HepG2 (cell line): ENCODE measurements at regions not wholly inside any gene's neighbourhood (a gene's known extent, or its start where the extent isn't known, plus 50 kb on each side); places are given as distances from the start of the nearest gene placed in this dataset.

Experiments used
- ATAC-seq: fragments of 200-7000 bp; cut with Tn5 transposase; 3 replicates; pipeline ENCODE4 v1.9.1; 2020; ENCODE audit warnings: mild to moderate bottlenecking, moderate library complexity
- BruUV-seq: library from RNA; stranded (reverse); fragments of 400-500 nt; replicated peaks from 2 replicates; lab custom pipeline; 2021; lab: Mats Ljungman, UMichigan
- CTCF ChIA-PET: fragments of 300-600 bp; formaldehyde crosslinking; extraction: SDS; loops from one replicate; lab custom pipeline; 2021; ENCODE audit warnings: low total read pairs, inconsistent platforms, low intra/inter-chr PET ratio; lab: Yijun Ruan, JAX
- POLR2A ChIA-PET: fragments of 350-600 bp; sonication (Branson Sonifier 250); formaldehyde crosslinking; loops from one replicate; lab custom pipeline; 2020; ENCODE audit warnings: antibody characterized with exemption, inconsistent platforms; lab: Yijun Ruan, JAX
- DNase-seq: peaks from one replicate; pipeline ENCODE4 v3.0.0-alpha.2; 2015; ENCODE audit warnings: low spot score
- FAIRE-seq: peaks from 3 replicates; lab custom pipeline; 2011; peaks lifted over from hg19 to GRCh38; lab: Jason Lieb, UNC
- H2AFZ ChIP-seq: one replicate; pipeline ENCODE4 v1.6.1; 2011; ENCODE audit warnings: low read length, inconsistent platforms
- H3K27ac ChIP-seq: fragments of 300-600 bp; 3 replicates; pipeline ENCODE4 v1.8.0; 2011; ENCODE audit warnings: mixed run types, mild to moderate bottlenecking, mixed read lengths, low read length, inconsistent platforms; ENCODE audit not compliant: insufficient read depth; ENCODE audit errors: extremely low read length
- H3K27me3 ChIP-seq, 2 experiments: fragments of 200-600 bp in 1 of 2; 2 replicates in 1 of 2; 3 replicates in 1 of 2; pipeline versions ENCODE4 v1.6.0 to v1.8.0; 2011; ENCODE audit warnings: low read length in 2 of 2, mild to moderate bottlenecking in 2 of 2, moderate library complexity in 2 of 2, inconsistent platforms in 1 of 2; ENCODE audit not compliant: insufficient read depth in 2 of 2, control insufficient read depth in 1 of 2
- H3K36me3 ChIP-seq, 2 experiments: fragments of 200-600 bp in 1 of 2; replicated peaks in 1 of 2; 2 replicates in 1 of 2; 3 replicates in 1 of 2; pipeline versions ENCODE4 v1.5.1 to v1.8.0; 2011; ENCODE audit warnings: low read length in 2 of 2, inconsistent platforms in 1 of 2; ENCODE audit not compliant: insufficient read depth in 2 of 2, control insufficient read depth in 1 of 2
- H3K4me1 ChIP-seq: 2 replicates; pipeline ENCODE4 v1.5.1; 2012; ENCODE audit warnings: low read length, inconsistent platforms; ENCODE audit not compliant: insufficient read depth
- H3K4me2 ChIP-seq: 2 replicates; pipeline ENCODE4 v1.6.0; 2011; ENCODE audit warnings: low read depth, low read length, inconsistent platforms
- H3K4me3 ChIP-seq, 3 experiments: fragments of 200-600 bp in 1 of 3; sonication (generic), shearing (Covaris generic) in 1 of 3; replicated peaks in 1 of 3; 2 replicates each; pipeline ENCODE4 v1.5.1; 2011 to 2016; ENCODE audit warnings: low read length in 3 of 3, inconsistent platforms in 2 of 3, low read depth in 2 of 3, mild to moderate bottlenecking in 2 of 3, control low read depth in 1 of 3, mixed read lengths in 1 of 3; ENCODE audit not compliant: insufficient read depth in 1 of 3
- H3K79me2 ChIP-seq: one replicate; pipeline ENCODE4 v1.6.1; 2011; ENCODE audit warnings: low read length, inconsistent platforms; ENCODE audit not compliant: insufficient read depth
- H3K9ac ChIP-seq: 2 replicates; pipeline ENCODE4 v1.6.0; 2011; ENCODE audit warnings: mild to moderate bottlenecking, low read depth, low read length, inconsistent platforms; ENCODE audit not compliant: insufficient read depth
- H3K9me3 ChIP-seq: 2 replicates; pipeline ENCODE4 v1.5.1; 2012; ENCODE audit warnings: mild to moderate bottlenecking, low read length
- H4K20me1 ChIP-seq: 2 replicates; pipeline ENCODE4 v1.6.0; 2011; ENCODE audit warnings: inconsistent platforms, mild to moderate bottlenecking, low read length, moderate library complexity; ENCODE audit not compliant: insufficient read depth
- GLMP ChIP-seq: sonication (generic); formaldehyde crosslinking; IDR thresholded peaks from 2 replicates; pipeline ENCODE4 v1.9.0; 2021; ENCODE audit warnings: missing genetic modification reagents, mild to moderate bottlenecking, borderline replicate concordance
- HINFP ChIP-seq: sonication (generic); formaldehyde crosslinking; IDR thresholded peaks from 2 replicates; pipeline ENCODE4 v1.4.0; 2020; ENCODE audit warnings: low read depth, mild to moderate bottlenecking, missing genetic modification reagents
- HNF4A ChIP-seq: sonication (generic); formaldehyde crosslinking; IDR thresholded peaks from 2 replicates; pipeline ENCODE4 v1.4.0; 2020; ENCODE audit warnings: missing genetic modification reagents
- HOXA3 ChIP-seq: sonication (generic); formaldehyde crosslinking; IDR thresholded peaks from 2 replicates; pipeline ENCODE4 v1.5.0; 2020; ENCODE audit warnings: missing genetic modification reagents
- MLLT10 ChIP-seq: sonication (generic); formaldehyde crosslinking; IDR thresholded peaks from 2 replicates; pipeline ENCODE4 v1.4.0; 2020; ENCODE audit warnings: missing genetic modification reagents
- NFE2L2 ChIP-seq: fragments of 150-350 bp; IDR thresholded peaks from 2 replicates; pipeline ENCODE4 v1.6.1; 2014; ENCODE audit warnings: low read length
- PAXIP1 ChIP-seq: sonication (generic); formaldehyde crosslinking; conservative IDR thresholded peaks from 2 replicates; pipeline ENCODE4 v1.4.0; 2020; ENCODE audit warnings: mild to moderate bottlenecking, missing genetic modification reagents, moderate library complexity
- PHF5A ChIP-seq: IDR thresholded peaks from one replicate; pipeline ENCODE4 v1.6.1; 2018; ENCODE audit warnings: low read depth, missing genetic modification reagents; ENCODE audit not compliant: unreplicated experiment
- TGIF2 ChIP-seq: IDR thresholded peaks from 2 replicates; pipeline ENCODE4 v1.6.1; 2016; ENCODE audit warnings: control low read depth, missing compliant biosample characterization
- XBP1 ChIP-seq: sonication (generic); formaldehyde crosslinking; IDR thresholded peaks from 2 replicates; pipeline ENCODE4 v1.5.0; 2020; ENCODE audit warnings: missing genetic modification reagents
- ZNF232 ChIP-seq: sonication (generic); formaldehyde crosslinking; IDR thresholded peaks from 2 replicates; pipeline ENCODE4 v1.4.0; 2020; ENCODE audit warnings: missing genetic modification reagents, borderline replicate concordance
- ZNF354B ChIP-seq: sonication (generic); formaldehyde crosslinking; IDR thresholded peaks from 2 replicates; pipeline ENCODE4 v1.8.0; 2022; ENCODE audit warnings: mild to moderate bottlenecking, missing genetic modification reagents
- ZSCAN21 ChIP-seq: sonication (generic); formaldehyde crosslinking; IDR thresholded peaks from 2 replicates; pipeline ENCODE4 v1.8.0; 2022; ENCODE audit warnings: mild to moderate bottlenecking, missing genetic modification reagents, moderate library complexity, borderline replicate concordance
- WGBS: methylation state at CpG from one replicate; pipeline ENCODE4 v1.1.6; 2017; ENCODE audit warnings: low lambda C conversion rate; 5-methylcytosine and 5-hydroxymethylcytosine counted together
- in situ Hi-C: cut with HindIII; loops from 2 replicates; pipeline ENCODE4 v1.10.0; 2017; ENCODE audit warnings: low pct_unique_long_range_greater_than_20kb; ENCODE audit not compliant: extremely low pct_ligation_motif_present
- intact Hi-C: fragments of 100-400 bp; cut with micrococcal nuclease; formaldehyde crosslinking; loops from one replicate; pipeline ENCODE4 v1.10.0; 2022; ENCODE audit not compliant: unreplicated experiment

GRCh38 chr13:73800011-73800410 lies 334.2 kb downstream of the KLF12 start (continued):
- no peak for TF ChIP-seq ZNF354B (CRISPR knock-in tag)

- H3K9me3 ChIP-seq = no peaks in the 10 kb centered on the region
- H3K36me3 ChIP-seq = no peaks in the 10 kb centered on the region
- ChIA-PET CTCF (no interaction called here), POLR2A (no interaction called here)
- intact Hi-C loops = no loop called here
- BruUV-seq = no TSS peak
- peaks cover 10% of the 10 kb centered on the region for H3K4me1 ChIP-seq
- no peaks in the 10 kb centered on the region for H3K79me2 ChIP-seq
- no peak overlapping the region for H2AFZ ChIP-seq
- 4% methylated on average over 3 of the region's 3 CpGs for WGBS
- H3K27ac ChIP-seq = no peak overlapping the region
- FAIRE-seq (no peak), ATAC-seq (peak; percentile 53), DNase-seq (peak; percentile 16)
- no peaks in the 10 kb centered on the region for H4K20me1 ChIP-seq
- H3K4me2 ChIP-seq = no peak overlapping the region; the same call in 1 of the 2 replicates
- no peak overlapping the region; a peak in 1 of 6 replicates for H3K4me3 ChIP-seq
- no peak overlapping the region for H3K9ac ChIP-seq
- no peak for TF ChIP-seq ZSCAN21 (CRISPR knock-in tag)
- TF ChIP-seq PAXIP1 (CRISPR knock-in tag) = 0 out of 2 replicates have a peak, but pooled peaks have one; percentile 13
- no peak for TF ChIP-seq HOXA3
- peak; percentile 32 for TF ChIP-seq HNF4A (CRISPR knock-in tag)
- TF ChIP-seq NFE2L2 = no peak
- TF ChIP-seq XBP1 = no peak
- no peak for TF ChIP-seq PHF5A (CRISPR knock-in tag)
- TF ChIP-seq HINFP (CRISPR knock-in tag) = no peak
- no peak for TF ChIP-seq GLMP (CRISPR knock-in tag)
- no peak for TF ChIP-seq MLLT10 (CRISPR knock-in tag)
- TF ChIP-seq TGIF2 (CRISPR knock-in tag) = no peak
- TF ChIP-seq ZNF232 = no peak
- H3K27me3 ChIP-seq = no peaks in the 10 kb centered on the region
- in situ Hi-C loops = no loop called here
These were observed 339.4 kb downstream of the KLF12 start for GRCh38 chr13:73794755-73795154.
